GM19238 (cell line): ENCODE measurements at regions not wholly inside any gene's neighbourhood (a gene's known extent, or its start where the extent isn't known, plus 50 kb on each side); places are given as distances from the start of the nearest gene placed in this dataset.
"Not testable (repeated sequence)": the region's sequence is repeated elsewhere in the genome, so short reads cannot be mapped to it uniquely, and the experiment has no call there.

Experiments used
- DNase-seq: peaks from one replicate; pipeline ENCODE4 v3.0.0; 2011; ENCODE audit warnings: low spot score; ENCODE audit not compliant: insufficient read length

DNA sequence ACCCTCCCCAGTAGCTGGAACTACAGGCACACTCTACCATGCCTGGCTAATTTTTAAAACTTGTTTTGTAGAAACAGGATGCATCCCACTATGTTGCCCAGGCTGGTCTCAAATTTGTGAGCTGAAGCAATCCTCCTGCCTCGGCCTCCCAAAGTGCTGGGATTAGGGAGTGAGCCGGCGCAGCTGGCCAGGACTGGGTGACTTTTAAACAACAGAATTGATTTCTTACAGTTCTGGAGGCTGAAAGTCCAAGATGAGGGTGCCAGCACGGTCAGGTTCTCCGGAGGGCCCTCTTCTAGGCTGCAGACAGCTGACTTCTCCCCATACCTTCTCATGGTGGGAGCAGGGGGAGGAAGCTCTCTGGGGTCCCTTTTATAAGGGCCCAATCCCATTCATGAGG is 75.2 kb upstream of the CHST15 start:
- DNase-seq, result no peak

DNA sequence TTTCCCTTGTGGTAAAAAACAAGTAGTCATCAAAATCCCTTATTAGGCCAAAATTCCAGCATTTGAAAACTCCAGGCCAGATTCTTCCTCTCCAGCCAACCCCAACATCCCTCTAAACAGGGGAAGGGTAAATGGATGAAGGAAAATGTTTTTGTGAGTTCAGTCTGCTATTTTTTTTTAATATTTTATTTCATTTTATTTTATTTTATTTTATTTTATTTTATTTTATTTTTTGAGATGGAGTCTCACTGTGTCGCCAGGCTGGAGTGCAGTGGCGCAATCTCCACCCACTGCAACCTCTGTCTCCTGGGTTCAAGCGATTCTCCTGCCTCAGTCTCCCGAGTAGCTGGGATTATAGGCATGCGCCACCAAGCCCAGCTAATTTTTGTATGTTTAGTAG is 74.5 kb upstream of the CHST15 start:
- DNase-seq, result not testable (repeated sequence)

DNA sequence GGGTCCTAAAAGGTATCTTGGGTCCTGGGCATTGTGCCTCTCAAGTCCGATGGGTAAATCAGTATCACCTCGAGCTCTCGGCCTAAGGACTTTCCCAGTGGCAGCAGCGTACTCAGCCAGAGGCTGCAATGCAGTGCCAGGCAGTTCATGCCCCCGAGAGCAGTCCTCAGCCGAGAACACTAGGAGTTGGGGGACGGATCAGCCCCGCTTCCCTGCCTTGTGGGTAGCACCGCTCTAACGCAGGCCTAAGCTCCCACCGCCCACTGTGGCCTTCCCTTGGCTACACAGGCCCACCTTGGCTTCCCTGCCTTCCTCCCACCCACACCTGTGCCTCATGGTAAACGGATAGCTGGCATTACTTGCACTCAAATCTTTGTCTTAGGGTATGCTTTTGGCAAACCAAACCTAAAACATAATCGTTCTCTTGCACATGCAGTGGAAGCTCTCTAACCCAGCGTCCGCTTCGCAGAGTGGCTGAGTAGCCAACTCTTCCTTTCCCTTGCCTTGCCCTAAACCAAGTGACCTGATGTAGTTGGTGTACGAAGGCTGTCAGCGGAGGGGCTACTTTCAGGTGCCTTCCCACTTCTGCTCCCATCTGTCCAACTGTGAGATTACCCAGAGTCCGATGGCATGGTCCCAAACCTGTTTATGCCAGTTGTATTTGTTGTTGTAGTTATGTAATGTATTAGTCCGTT is 73.2 kb upstream of the CHST15 start:
- no peak for DNase-seq

DNA sequence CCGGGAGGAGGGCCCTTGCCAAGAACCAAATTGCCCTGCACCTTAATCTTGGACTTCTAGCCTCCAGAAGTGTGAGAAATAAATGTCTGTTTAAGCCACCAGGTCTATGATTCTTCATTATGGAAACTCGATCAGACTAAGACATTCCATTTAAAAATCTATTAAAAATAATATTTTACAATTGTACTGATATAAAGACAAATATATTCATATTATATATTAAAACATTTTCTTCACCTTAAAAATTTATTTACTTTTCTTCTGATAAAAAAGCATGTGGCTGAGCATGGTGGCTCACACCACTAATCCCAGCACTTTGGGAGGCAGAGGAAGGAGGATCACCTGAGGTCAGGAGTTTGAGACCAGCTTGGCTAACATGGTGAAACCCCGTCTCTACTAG is 72.4 kb upstream of the CHST15 start:
- no peak for DNase-seq

DNA sequence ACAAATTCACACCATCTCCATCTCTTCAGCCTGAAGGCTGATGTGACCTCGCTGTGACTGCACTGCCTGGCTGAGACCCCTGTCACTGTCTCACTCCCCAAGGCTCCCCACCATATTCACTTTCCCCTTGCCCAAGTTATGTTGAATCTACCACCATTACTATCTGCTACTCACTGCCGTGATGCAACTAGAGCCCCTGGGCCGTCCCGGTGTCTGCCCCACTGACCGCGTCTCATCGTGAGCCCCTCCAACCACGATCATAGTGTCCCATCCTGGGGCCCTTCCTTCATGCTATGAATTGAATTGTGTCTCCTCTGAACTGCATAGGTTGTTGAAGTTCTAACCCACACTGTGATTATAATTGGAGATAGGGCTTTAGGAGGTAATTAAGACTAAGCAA is 71.9 kb upstream of the CHST15 start:
- DNase-seq, result no peak

DNA sequence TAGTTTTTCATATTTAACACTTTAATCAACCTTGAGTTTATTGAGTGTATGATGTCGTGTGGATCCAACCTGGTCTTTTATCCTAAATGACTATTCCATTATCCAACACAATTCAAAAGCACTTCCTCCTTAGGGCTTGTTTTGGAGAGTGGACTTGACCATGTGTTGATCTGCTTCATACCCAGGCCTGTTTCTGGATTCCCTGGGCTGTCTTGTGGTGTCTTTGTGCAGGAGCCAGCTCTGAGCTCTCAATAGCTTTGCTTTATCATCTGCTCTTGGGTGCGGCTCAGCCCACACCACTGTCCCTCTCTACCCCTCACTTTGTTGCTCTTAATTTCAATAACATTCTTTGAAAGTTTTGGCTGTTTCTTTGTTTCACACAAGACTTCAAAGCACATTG is 70.9 kb upstream of the CHST15 start:
- no peak for DNase-seq

DNA sequence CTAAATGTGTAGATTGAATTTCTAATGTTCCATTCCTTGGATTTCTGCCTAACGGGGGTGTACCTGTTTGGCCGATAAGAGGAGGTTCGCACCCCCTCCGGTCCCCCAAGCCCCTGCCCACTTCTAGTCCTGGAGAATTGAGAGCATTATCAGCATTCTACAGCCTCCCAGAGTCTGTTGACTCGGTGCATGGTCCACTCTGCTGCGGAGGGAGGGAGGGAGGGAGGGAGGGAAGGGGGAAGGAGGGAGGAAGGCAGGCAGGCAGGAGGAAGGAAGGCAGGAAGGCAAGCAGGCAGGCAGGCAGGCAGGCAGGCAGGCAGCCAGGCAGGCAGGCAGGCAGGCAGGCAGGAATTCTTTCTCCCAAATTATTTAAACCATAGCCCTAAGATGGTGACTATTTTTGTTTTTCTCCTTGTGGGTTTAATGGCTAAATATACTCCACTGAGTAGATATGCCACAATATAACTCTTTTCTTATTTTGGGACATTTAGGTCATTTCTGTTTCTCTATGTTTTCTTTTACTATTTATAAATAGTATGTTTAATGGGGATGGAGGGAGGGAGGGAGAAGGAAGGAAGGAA is 69.5 kb upstream of the CHST15 start:
- no peak for DNase-seq

DNA sequence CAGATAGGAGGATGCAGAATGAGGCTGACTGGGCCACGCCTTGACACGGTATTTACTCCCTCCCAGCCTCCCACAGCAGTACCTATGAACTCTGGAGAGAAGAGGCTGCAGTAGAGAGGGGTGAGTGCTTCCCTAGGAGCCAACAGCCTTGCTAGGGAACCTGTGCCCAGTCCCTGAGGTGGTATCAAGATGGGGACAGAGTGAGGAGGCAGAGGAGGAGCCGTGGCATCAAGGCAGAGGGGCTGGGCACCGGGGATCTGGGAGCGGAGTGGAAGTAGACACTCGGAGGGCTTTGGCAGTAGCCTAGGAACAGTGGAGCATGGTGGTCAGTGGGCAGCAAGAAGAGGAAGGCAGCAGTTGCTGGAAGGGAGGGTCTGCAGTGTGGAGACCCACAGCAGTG is 68.7 kb upstream of the CHST15 start:
- no peak for DNase-seq

DNA sequence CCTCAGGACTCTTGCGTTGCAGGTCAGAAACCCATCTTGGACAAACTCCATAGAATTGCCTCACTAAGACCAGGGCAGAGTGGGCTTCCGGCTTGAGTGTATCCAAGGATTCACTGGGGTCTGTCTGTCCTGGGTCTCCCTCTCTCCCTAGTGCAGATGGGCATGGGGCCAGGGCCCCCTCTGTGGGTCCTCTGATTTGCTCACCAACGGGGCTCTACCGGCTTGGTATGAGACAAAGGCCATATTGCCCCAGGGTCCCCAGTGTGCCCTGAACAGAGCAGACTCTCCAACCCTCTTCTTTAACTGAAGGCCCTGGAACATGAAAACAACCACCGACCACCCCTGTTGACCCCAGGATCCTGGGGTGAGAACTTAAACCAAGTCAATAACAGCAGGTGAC is 68.2 kb upstream of the CHST15 start:
- no peak for DNase-seq

DNA sequence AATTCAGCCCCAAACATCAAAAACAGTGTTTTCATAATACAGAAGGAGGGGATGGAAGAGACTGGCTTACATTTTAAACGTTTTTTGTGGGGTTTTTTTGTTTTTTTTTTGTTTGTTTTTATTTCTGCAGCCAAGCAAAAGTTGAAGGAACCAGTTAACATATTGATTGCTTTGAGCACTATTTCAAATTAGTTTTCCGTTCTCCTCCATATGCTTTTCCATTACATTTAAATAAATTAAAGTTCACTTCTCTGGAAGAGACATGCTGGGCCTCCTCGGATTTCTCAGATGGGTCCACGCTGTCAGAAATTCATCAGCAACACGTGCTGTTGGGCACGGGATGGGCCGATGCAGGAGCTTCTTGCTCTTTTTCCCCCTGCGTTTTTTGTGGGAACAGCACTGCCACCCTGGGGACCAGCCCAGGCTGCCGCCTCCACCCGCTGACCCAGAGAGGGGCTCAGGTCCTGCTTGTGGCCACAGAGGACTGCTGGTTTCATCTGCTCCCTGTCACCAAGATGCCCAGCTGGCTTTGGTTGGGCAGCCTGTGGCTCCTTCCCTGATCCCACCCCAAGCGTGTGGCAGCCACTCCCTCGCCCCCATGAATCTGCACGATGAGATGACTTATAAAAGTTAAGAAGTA is 67.7 kb upstream of the CHST15 start:
- DNase-seq, result no peak

DNA sequence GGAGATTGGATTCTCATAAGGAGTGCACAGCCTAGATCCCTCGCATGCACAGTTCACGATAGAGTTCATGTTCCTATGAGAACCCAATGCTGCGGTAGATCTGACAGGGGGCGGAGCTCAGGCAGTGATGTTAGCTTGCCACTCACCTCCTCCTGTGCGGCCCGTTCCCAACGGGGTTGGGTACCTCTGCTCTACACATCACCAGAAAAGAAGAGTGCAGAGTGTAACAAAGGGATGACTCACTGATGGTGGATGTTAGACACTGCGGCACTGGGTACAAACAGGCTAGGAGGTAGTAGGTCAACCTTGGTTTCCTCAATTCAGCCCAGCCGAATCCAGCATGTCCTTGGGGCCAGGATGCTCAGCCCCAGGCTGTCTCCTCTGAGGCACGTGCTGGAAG is 66.8 kb upstream of the CHST15 start:
- no peak for DNase-seq

DNA sequence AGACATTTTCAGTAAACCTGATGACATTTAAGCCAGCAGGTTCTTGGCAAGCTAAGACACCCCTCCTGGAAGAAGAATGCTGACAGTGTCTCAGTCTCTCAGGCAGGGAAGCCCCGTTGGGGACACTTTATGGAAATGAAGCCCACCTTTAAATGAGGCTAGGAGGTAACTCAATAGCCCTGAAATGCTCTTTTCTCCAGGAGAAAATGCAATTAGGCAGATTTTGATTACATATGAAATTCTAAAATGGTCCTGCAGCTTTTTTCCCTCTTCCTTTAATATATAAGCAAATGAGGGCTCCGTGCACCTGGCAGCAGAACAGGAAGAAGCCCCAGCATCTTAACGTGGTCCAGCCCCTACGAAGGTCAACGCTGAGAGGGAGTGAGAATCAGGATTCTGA is 65.8 kb upstream of the CHST15 start:
- no peak for DNase-seq

DNA sequence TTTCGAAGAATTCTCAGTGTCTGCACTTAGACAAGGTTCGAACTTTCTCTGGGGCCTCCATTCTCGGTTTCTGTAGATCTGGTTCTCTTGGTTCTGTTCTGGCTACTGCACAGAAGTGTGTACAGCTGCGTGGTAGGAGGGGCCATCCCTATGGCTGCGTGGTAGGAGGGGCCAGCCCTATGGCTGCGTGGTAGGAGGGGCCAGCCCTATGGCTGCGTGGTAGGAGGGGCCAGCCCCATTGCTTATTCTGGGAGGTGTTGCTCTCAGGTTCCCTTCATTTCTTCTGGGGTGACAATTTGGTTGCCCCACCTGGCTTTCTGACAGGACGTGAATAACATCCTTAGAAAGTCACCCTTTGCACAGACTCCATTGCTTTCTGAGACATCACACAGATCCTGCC is 65.2 kb upstream of the CHST15 start:
- no peak for DNase-seq

DNA sequence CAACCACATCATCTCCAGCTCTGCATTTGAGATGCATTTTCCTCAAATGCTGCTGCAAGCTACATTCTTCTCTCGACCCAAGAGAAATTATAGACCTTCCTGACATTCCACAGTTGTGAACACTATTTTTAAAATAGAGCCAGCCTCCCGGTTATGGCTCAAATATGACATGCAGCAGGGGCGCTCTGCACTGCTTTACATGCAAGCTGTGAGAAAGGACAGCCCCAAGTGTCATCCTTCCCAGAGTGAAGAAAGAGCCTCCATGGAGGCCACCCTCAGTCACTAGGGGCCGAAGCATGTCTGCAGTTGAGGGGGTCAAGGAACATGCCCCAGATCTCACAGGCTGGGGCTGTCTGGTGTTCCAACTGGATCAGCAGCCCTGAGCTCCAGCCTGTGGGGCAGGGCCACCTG is 63.9 kb upstream of the CHST15 start:
- DNase-seq, result no peak

DNA sequence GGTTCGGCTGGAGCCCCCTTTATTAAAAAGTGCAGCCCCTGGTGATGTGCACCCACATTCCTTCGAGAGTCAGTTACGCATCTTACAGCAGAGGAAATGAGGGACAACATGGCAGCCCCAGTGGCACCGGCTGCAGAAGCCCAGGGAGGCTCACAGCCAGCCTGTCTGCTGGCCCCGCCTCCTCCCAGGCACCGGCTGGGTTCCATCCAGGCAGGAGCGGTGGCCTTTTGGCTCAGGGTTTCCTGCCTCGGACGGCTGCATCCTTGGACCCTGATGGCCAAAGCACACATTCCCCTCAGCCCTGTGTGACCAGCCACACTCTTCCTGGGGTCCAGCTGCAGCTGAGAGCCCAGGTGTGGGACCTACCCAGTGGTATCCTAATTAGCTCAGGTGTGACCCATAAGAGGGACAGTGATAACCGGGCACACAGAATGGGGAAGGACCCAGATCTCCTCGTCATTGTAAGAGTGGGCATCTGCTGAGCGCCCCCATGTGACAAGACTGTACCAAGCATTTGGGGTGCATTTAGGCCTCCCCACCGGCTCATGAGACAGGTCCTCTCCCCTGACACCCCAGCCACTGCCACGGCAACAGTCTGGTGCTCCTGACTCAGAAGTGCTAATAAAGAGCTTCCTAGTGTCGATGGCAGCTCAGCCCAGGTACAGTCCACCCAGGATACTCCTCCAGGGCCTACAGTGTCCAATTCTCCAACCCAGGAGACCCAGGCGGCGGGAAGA is 63.3 kb upstream of the CHST15 start:
- DNase-seq, result no peak

DNA sequence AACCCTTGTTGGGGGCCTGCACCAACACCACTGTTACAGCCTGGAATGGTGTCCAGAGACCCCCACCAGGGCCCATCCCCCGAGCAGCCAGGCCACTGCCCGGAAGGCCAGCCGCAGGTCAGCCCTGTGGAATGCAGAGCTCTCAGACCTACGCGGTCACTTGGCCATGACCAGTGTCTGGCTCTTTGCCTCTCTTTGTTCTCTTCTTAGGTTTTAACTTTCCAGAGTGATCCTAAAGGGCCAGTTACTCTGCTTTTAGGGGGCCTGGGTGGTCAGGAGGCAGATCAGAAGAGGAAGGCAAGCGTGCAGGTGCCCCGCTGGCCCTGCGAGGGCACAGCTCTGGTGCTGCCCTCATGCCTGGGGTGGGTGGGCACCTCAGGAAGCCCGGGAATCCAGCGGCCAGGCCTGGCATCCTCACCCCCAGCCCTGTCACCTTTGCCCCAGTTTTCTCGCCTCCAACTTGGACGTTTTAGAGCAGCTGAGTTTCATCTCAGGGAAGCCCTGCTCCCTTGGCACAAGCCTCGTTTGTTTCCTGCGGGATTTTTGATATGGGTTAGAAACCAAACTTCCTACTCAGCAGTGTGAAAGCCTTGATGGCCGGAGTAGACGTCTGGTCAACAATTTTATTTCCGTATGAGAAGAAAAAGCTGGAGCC is 62.5 kb upstream of the CHST15 start:
- DNase-seq, result no peak

DNA sequence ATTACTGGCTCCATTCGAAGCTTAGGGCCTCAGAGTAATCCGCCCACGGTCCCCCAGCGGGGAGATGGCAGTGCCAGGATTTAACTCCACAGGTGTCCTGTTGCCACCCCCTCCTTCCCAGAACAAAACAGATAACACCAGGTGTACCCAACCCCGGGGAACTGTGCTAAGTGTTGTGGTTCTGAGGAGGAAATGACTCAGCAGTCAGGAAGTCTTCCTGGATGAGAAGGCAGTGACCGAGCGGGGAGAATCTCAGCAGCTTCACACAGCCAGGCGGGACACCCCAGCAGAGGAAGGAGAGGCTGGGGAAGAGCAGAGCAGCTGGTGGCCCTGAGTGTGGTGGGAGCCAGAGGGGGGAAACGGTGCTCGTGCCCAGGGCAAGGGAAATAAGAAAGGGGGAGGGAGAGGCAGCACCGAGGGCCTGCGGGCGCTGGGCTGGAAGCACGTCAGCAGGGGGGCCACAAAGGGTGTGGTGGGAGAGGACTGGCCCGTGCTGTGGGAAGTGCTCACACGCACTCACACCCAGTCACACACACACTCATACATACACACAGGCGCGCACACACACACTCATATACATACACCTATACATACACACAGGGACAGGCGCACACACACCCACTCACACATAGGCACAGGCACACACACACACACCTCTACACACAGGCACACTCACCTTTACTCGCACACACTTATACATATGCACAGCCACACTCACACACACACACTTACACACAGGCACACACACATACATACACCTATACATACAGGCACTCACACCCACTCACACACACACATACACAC is 59.8 kb upstream of the CHST15 start:
- peak; percentile 62 for DNase-seq

DNA sequence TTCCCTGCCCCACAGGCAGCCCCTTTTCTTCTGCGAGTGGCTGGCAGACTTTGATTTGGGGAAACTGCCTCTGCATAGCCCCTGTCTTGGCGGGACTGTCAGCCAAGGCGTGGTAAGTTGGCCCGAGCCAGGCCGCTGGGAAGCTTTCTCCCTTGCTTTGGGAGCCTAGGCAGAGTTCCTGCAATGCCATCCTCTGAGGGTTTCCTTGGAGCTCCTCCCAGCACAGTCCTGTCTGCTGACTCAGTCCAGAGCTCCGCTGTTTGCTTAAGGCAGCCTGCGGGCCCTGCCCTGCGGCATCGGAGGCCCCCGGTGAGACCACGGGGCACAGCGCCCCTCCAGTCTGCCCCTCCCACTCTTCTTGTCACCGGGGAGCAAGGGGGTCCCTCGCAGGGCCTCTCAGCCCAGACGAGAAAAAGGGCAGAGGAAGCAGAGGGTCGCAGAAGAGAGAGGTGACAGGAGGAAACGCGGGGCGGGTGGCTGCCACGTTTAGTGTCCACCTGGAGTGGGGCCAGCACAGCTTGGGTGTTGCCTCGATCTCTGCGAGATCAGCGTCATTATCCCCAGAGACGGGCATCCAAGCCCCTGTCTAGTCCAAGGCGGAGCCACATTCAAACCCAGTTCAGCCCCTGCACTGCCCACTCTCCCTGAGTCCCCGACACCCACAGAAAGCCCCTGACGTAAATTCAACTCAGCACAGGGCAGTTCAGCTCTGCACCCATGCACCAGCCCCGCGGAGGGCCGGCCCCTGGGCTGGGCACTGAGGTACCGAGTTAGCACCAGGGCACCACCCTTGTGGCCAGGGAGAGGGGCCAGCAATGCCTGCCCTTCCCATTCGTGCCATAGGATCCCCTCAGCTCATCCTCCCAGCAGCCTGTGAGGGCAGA is 59.0 kb upstream of the CHST15 start:
- DNase-seq, result peak; percentile 19

DNA sequence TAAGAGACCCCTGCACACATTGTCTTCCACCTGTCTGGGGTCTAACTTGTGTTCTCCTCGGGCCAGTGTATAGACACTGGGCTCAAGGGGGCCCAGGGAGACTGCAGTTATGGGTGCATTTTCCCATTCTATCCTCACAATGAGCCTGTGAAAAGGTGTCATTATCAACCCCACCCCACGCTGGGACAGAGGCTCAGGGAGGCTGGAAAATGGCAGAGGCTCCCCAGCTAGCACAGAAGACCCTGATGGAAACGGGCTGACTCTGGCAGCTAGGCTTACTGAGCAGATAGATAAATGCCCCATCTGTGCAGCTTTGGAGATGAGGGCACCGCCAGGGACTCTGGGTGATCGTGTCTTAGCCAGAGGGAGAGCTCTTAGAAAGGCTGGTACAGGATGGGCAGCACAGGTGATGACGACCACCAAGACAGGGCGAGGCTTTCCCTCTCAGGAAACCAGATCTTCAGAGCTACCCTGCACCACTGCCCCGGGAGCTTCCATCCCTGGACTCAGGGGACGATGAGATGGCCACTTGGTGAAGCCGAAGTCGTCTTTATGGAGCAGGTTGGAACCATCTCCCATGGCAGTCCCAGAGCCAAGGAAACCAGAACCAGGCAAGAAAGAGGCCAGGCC is 58.2 kb upstream of the CHST15 start:
- no peak for DNase-seq
